Activated CD8-positive, alpha-beta T cell treated with anti-CD3 and anti-CD28 coated beads for 36 hours (primary cell): ENCODE measurements at regions not wholly inside any gene's neighbourhood (a gene's known extent, or its start where the extent isn't known, plus 50 kb on each side); places are given as distances from the start of the nearest gene placed in this dataset.
"Not testable (repeated sequence)": the region's sequence is repeated elsewhere in the genome, so short reads cannot be mapped to it uniquely, and the experiment has no call there.

Source experiments
- ATAC-seq: fragments of 200-7000 bp; cut with Tn5 transposase; one replicate; pipeline ENCODE4 v1.10.0; 2021; ENCODE audit warnings: mild to moderate bottlenecking, moderate library complexity
- CTCF ChIA-PET: fragments of 350-600 bp; sonication (Branson Sonifier 250); formaldehyde crosslinking; loops from one replicate; lab custom pipeline; 2021; ENCODE audit warnings: antibody characterized with exemption; lab: Charles Lee
- POLR2A ChIA-PET: fragments of 350-600 bp; sonication (Branson Sonifier 250); formaldehyde crosslinking; loops from one replicate; lab custom pipeline; 2021; ENCODE audit warnings: antibody characterized with exemption; lab: Charles Lee
- DNase-seq: peaks from one replicate; pipeline ENCODE4 v3.0.0-alpha.2; 2020
- H3K27ac Mint-ChIP-seq: one replicate; pipeline ENCODE4 v1.8.0; 2021; ENCODE audit warnings: mild to moderate bottlenecking, mixed read lengths
- H3K27me3 Mint-ChIP-seq: one replicate; pipeline ENCODE4 v1.8.0; 2021; ENCODE audit warnings: mixed read lengths
- H3K36me3 Mint-ChIP-seq: one replicate; pipeline ENCODE4 v1.8.0; 2021; ENCODE audit warnings: low read depth, mixed read lengths
- H3K4me1 Mint-ChIP-seq: one replicate; pipeline ENCODE4 v1.8.0; 2021; ENCODE audit warnings: low read depth, mixed read lengths
- H3K4me3 Mint-ChIP-seq: one replicate; pipeline ENCODE4 v1.8.0; 2021; ENCODE audit warnings: mild to moderate bottlenecking, moderate library complexity, mixed read lengths
- H3K9me3 Mint-ChIP-seq: one replicate; pipeline ENCODE4 v1.8.0; 2021; ENCODE audit warnings: mixed read lengths
- intact Hi-C: fragments of 100-400 bp; cut with micrococcal nuclease; formaldehyde crosslinking; loops from one replicate; pipeline ENCODE4 v1.10.0; 2022
- TF ChIP-seq, protein P1 (sequence below): fragments of 200-600 bp; IDR thresholded peaks from one replicate; pipeline ENCODE4 v1.8.0; 2022; ENCODE audit warnings: antibody characterized with exemption, mild to moderate bottlenecking

- ATAC-seq: no peak
- H3K27ac Mint-ChIP-seq: no peak overlapping the region
- no peaks in the 10 kb centered on the region for H3K9me3 Mint-ChIP-seq
- TF ChIP-seq, protein P1, sequence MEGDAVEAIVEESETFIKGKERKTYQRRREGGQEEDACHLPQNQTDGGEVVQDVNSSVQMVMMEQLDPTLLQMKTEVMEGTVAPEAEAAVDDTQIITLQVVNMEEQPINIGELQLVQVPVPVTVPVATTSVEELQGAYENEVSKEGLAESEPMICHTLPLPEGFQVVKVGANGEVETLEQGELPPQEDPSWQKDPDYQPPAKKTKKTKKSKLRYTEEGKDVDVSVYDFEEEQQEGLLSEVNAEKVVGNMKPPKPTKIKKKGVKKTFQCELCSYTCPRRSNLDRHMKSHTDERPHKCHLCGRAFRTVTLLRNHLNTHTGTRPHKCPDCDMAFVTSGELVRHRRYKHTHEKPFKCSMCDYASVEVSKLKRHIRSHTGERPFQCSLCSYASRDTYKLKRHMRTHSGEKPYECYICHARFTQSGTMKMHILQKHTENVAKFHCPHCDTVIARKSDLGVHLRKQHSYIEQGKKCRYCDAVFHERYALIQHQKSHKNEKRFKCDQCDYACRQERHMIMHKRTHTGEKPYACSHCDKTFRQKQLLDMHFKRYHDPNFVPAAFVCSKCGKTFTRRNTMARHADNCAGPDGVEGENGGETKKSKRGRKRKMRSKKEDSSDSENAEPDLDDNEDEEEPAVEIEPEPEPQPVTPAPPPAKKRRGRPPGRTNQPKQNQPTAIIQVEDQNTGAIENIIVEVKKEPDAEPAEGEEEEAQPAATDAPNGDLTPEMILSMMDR: no peak
- no peaks in the 10 kb centered on the region for H3K27me3 Mint-ChIP-seq
- CTCF ChIA-PET: no interaction called here
- POLR2A ChIA-PET: no interaction called here
- H3K36me3 Mint-ChIP-seq: no peaks in the 10 kb centered on the region
- no peak for DNase-seq
- intact Hi-C loops: no loop called here
- no peak overlapping the region for H3K4me3 Mint-ChIP-seq
- H3K4me1 Mint-ChIP-seq: no peaks in the 10 kb centered on the region
These were observed 71.7 kb upstream of the CSNK1A1L start for GRCh38 chr13:37177125-37177524.

DNA sequence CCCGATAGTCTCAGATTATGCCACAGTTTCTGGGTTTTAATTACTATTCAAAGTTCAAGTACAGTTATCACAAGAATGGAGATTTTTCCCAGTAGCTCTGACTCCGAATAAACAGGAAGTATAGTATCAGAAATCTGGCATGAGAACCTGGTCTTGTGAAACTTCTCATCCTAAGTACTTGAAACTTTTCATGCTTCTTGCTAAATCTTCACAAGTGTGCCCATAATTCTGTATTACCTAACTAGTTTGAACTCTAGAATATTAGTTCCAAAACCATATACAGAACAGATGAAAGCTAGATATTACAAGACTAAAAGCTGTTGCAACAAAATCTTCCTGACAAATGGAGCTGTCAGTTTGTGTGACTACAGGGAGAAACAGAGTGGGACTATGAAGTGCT is 70.5 kb upstream of the CSNK1A1L start:
- H3K4me3 Mint-ChIP-seq: no peak overlapping the region
- ChIA-PET CTCF (no interaction called here), POLR2A (no interaction called here)
- H3K27ac Mint-ChIP-seq: no peak overlapping the region
- intact Hi-C loops: no loop called here
- no peaks in the 10 kb centered on the region for H3K4me1 Mint-ChIP-seq
- ATAC-seq (no peak), DNase-seq (no peak)
- no peaks in the 10 kb centered on the region for H3K27me3 Mint-ChIP-seq
- H3K9me3 Mint-ChIP-seq: no peaks in the 10 kb centered on the region
- H3K36me3 Mint-ChIP-seq: no peaks in the 10 kb centered on the region
- TF ChIP-seq, protein P1: no peak

DNA sequence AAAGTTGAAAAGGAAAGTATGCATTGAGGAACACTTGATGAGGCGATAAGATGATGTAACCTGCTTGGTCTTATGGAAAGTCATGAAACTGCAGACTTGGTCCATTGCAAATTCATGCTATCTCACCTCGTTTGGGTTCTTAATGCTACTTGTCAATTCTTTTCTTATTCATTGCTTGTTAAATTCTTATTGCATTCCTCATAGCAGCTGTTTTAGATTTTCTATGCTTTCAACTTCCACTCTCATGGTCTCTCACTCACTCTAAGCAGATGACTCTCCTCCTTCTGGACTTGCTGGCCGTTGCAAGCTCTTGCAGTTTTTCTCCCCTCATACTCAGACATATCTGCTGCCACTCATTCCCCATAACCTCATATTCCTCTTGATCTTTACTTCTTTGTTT is 67.8 kb upstream of the CSNK1A1L start:
- H3K27ac Mint-ChIP-seq: no peak overlapping the region
- intact Hi-C loops: no loop called here
- H3K4me3 Mint-ChIP-seq: no peak overlapping the region
- ChIA-PET POLR2A (no interaction called here), CTCF (no interaction called here)
- H3K9me3 Mint-ChIP-seq: no peaks in the 10 kb centered on the region
- TF ChIP-seq, protein P1: no peak
- H3K36me3 Mint-ChIP-seq: no peaks in the 10 kb centered on the region
- ATAC-seq: no peak
- H3K27me3 Mint-ChIP-seq: no peaks in the 10 kb centered on the region
- no peaks in the 10 kb centered on the region for H3K4me1 Mint-ChIP-seq
- no peak for DNase-seq

- DNase-seq, H3K4me1 Mint-ChIP-seq, H3K27ac Mint-ChIP-seq, H3K4me3 Mint-ChIP-seq, CTCF ChIA-PET, intact Hi-C loops, H3K27me3 Mint-ChIP-seq, H3K36me3 Mint-ChIP-seq, H3K9me3 Mint-ChIP-seq, POLR2A ChIA-PET, ATAC-seq: not testable (repeated sequence)
These were observed 66.8 kb upstream of the CSNK1A1L start for GRCh38 chr13:37172226-37172625.

- ChIA-PET POLR2A (no interaction called here), CTCF (no interaction called here)
- Mint-ChIP-seq H3K4me1 (no peaks in the 10 kb centered on the region), H3K36me3 (no peaks in the 10 kb centered on the region), H3K27ac (no peak overlapping the region), H3K27me3 (no peaks in the 10 kb centered on the region), H3K4me3 (no peak overlapping the region), H3K9me3 (no peaks in the 10 kb centered on the region)
- intact Hi-C loops: no loop called here
- TF ChIP-seq, protein P1: no peak
- ATAC-seq: no peak
- DNase-seq: no peak
These were observed 63.5 kb upstream of the CSNK1A1L start for GRCh38 chr13:37168926-37169325.

DNA sequence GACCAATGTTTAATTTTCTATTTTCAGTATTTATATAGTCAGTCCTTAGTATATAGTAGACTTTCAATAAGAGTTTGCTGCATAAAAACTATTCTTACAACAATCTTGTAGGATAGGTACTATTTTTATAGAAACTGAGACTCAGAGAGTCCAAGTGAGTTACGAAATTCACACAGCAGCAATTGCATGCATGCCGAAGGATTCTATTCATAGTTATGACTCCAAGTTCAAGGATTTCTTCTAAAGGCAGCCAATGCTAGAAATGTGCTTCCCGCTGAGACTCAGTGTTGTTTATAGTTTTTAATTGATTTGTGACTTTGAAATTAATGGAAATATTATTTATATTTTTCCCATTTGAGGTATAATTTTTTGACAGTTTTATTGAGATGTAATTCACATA is 62.7 kb upstream of the CSNK1A1L start:
- TF ChIP-seq, protein P1: no peak
- DNase-seq: no peak
- POLR2A ChIA-PET: no interaction called here
- no peaks in the 10 kb centered on the region for H3K9me3 Mint-ChIP-seq
- H3K4me3 Mint-ChIP-seq: no peak overlapping the region
- ATAC-seq: no peak
- no peaks in the 10 kb centered on the region for H3K27me3 Mint-ChIP-seq
- no peaks in the 10 kb centered on the region for H3K4me1 Mint-ChIP-seq
- H3K36me3 Mint-ChIP-seq: no peaks in the 10 kb centered on the region
- H3K27ac Mint-ChIP-seq: no peak overlapping the region
- intact Hi-C loops: no loop called here
- CTCF ChIA-PET: no interaction called here
